GM23338 (cell line): ENCODE measurements at regions not wholly inside any gene's neighbourhood (a gene's known extent, or its start where the extent isn't known, plus 50 kb on each side); places are given as distances from the start of the nearest gene placed in this dataset.

Source experiments
- ATAC-seq: fragments of 200-7000 bp; cut with Tn5 transposase; 3 replicates; pipeline ENCODE4 v1.9.1; 2020
- DNase-seq: peaks from one replicate; pipeline ENCODE4 v3.0.0-alpha.2; 2015; ENCODE audit warnings: low spot score
- H2AFZ ChIP-seq: fragments of 200-600 bp; sonication (generic); 2 replicates; pipeline ENCODE4 v1.8.0; 2016; ENCODE audit warnings: antibody characterized with exemption, mild to moderate bottlenecking, moderate library complexity
- H3F3A ChIP-seq: fragments of 200-600 bp; sonication (generic); replicated peaks from 2 replicates; pipeline ENCODE4 v1.8.0; 2017; ENCODE audit warnings: antibody characterized with exemption, mixed run types, low read depth
- H3K27ac ChIP-seq: fragments of 200-600 bp; sonication (generic); 2 replicates; pipeline ENCODE4 v1.6.1; 2016; ENCODE audit warnings: low read depth
- H3K27me3 ChIP-seq: fragments of 200-600 bp; sonication (generic); 2 replicates; pipeline ENCODE4 v1.8.0; 2016; ENCODE audit warnings: mild to moderate bottlenecking, mixed run types, moderate library complexity; ENCODE audit not compliant: insufficient read depth
- H3K36me3 ChIP-seq: fragments of 200-600 bp; sonication (generic); 2 replicates; pipeline ENCODE4 v1.8.0; 2016; ENCODE audit warnings: mild to moderate bottlenecking; ENCODE audit not compliant: insufficient read depth
- H3K4me1 ChIP-seq: fragments of 200-600 bp; sonication (generic); 2 replicates; pipeline ENCODE4 v1.8.0; 2016; ENCODE audit warnings: mild to moderate bottlenecking, moderate library complexity; ENCODE audit not compliant: insufficient read depth
- H3K4me2 ChIP-seq: fragments of 200-600 bp; sonication (generic); 2 replicates; pipeline ENCODE4 v1.7.1; 2017; ENCODE audit warnings: mixed run types
- H3K4me3 ChIP-seq: fragments of 200-600 bp; sonication (generic); 2 replicates; pipeline ENCODE4 v1.6.1; 2016; ENCODE audit warnings: mixed run types
- H3K79me2 ChIP-seq: fragments of 200-600 bp; sonication (generic); replicated peaks from 2 replicates; pipeline ENCODE4 v1.8.0; 2017; ENCODE audit warnings: mild to moderate bottlenecking; ENCODE audit not compliant: insufficient read depth
- H3K9me2 ChIP-seq: fragments of 200-600 bp; sonication (generic); 2 replicates; pipeline ENCODE4 v1.8.0; 2017; ENCODE audit not compliant: insufficient read depth
- H4K20me1 ChIP-seq: fragments of 200-600 bp; sonication (generic); replicated peaks from 2 replicates; pipeline ENCODE4 v1.8.0; 2017; ENCODE audit warnings: mild to moderate bottlenecking; ENCODE audit not compliant: insufficient read depth
- H3K27ac Mint-ChIP-seq: 2 replicates; pipeline ENCODE4 v1.8.0; 2020; ENCODE audit warnings: inconsistent platforms, mild to moderate bottlenecking, moderate library complexity, mixed read lengths
- H3K27me3 Mint-ChIP-seq: 3 replicates; pipeline ENCODE4 v1.8.0; 2022; ENCODE audit warnings: low read depth, mild to moderate bottlenecking, moderate library complexity, mixed read lengths, inconsistent platforms; ENCODE audit not compliant: insufficient read depth, poor library complexity
- H3K36me3 Mint-ChIP-seq: 3 replicates; pipeline ENCODE4 v1.8.0; 2021; ENCODE audit warnings: low read depth, mild to moderate bottlenecking, inconsistent platforms, moderate library complexity, mixed read lengths
- H3K4me1 Mint-ChIP-seq: 3 replicates; pipeline ENCODE4 v1.8.0; 2020; ENCODE audit warnings: mild to moderate bottlenecking, inconsistent platforms, mixed read lengths
- H3K4me3 Mint-ChIP-seq: 3 replicates; pipeline ENCODE4 v1.8.0; 2021; ENCODE audit warnings: moderate library complexity, mild to moderate bottlenecking, inconsistent platforms, mixed read lengths
- H3K9me3 Mint-ChIP-seq: 3 replicates; pipeline ENCODE4 v1.8.0; 2020; ENCODE audit warnings: moderate library complexity, mild to moderate bottlenecking, inconsistent platforms, mixed read lengths
- CTCF ChIP-seq, 2 experiments: fragments of 200-600 bp in 1 of 2; sonication (generic) in 1 of 2; conservative IDR thresholded peaks; 2 replicates each; pipeline versions ENCODE4 v1.5.1 to v1.6.1; 2016 to 2017; ENCODE audit warnings: antibody characterized with exemption in 2 of 2, low read depth in 2 of 2, mild to moderate bottlenecking in 2 of 2, moderate library complexity in 1 of 2
- EZH2 ChIP-seq: fragments of 200-600 bp; sonication (generic); IDR thresholded peaks from one replicate; pipeline ENCODE4 v1.8.0; 2017; ENCODE audit warnings: antibody characterized with exemption, mild to moderate bottlenecking, low read depth; ENCODE audit not compliant: unreplicated experiment
- EZH2phosphoT487 ChIP-seq: fragments of 200-600 bp; sonication (generic); IDR thresholded peaks from one replicate; pipeline ENCODE4 v1.8.1; 2018; ENCODE audit warnings: antibody characterized with exemption; ENCODE audit not compliant: unreplicated experiment
- JUNB ChIP-seq: IDR thresholded peaks from one replicate; pipeline ENCODE4 v1.6.1; 2016; ENCODE audit warnings: antibody characterized with exemption; ENCODE audit not compliant: unreplicated experiment
- NANOG ChIP-seq: IDR thresholded peaks from 2 replicates; pipeline ENCODE4 v1.6.1; 2016; ENCODE audit warnings: antibody characterized with exemption, borderline replicate concordance
- POLR2AphosphoS5 ChIP-seq: IDR thresholded peaks from 2 replicates; pipeline ENCODE4 v1.6.1; 2016; ENCODE audit warnings: antibody characterized with exemption, low read depth
- REST ChIP-seq: IDR thresholded peaks from one replicate; pipeline ENCODE4 v1.6.1; 2018; ENCODE audit warnings: antibody characterized with exemption; ENCODE audit not compliant: unreplicated experiment
- ZNF114 ChIP-seq: fragments of 250-450 bp; sonication (Bioruptor Pico); IDR thresholded peaks from 2 replicates; pipeline ENCODE4 v1.5.0; 2020; ENCODE audit warnings: mild to moderate bottlenecking, moderate library complexity
- ZNF331 ChIP-seq: fragments of 250-450 bp; sonication (Bioruptor Pico); IDR thresholded peaks from 2 replicates; pipeline ENCODE4 v1.5.0; 2020; ENCODE audit warnings: low read depth, mild to moderate bottlenecking, moderate library complexity
- ZNF462 ChIP-seq: fragments of 250-450 bp; sonication (Bioruptor Pico); IDR thresholded peaks from 2 replicates; pipeline ENCODE4 v1.5.0; 2020; ENCODE audit warnings: mild to moderate bottlenecking, moderate library complexity

GRCh38 chr11:29485641-29486040 is 531.2 kb downstream of the KCNA4 start (continued):
- TF ChIP-seq ZNF462, result no peak
- no peak for TF ChIP-seq ZNF114 (CRISPR knock-in tag)
- no peak for TF ChIP-seq NANOG
- no peak for TF ChIP-seq EZH2phosphoT487
- no peak for TF ChIP-seq REST
- TF ChIP-seq ZNF331 (CRISPR knock-in tag), result no peak

GRCh38 chr11:29484548-29484947 is 532.3 kb downstream of the KCNA4 start:
- no peaks in the 10 kb centered on the region for H3K36me3 ChIP-seq
- ATAC-seq (no peak), DNase-seq (no peak)
- H3K4me1 Mint-ChIP-seq, result no peaks in the 10 kb centered on the region
- H3K9me2 ChIP-seq, result no peaks in the 10 kb centered on the region
- no peak overlapping the region for H3K4me2 ChIP-seq
- no peaks in the 10 kb centered on the region for H4K20me1 ChIP-seq
- no peaks in the 10 kb centered on the region for H3K79me2 ChIP-seq
- H3K27me3 ChIP-seq, result no peaks in the 10 kb centered on the region
- no peak overlapping the region for H3K27ac Mint-ChIP-seq
- H3K27me3 Mint-ChIP-seq, result no peaks in the 10 kb centered on the region
- H3K9me3 Mint-ChIP-seq, result no peaks in the 10 kb centered on the region
- no peak overlapping the region for H3K27ac ChIP-seq
- H3K4me1 ChIP-seq, result no peaks in the 10 kb centered on the region
- no peaks in the 10 kb centered on the region for H3K36me3 Mint-ChIP-seq
- no peak overlapping the region for H3K4me3 Mint-ChIP-seq
- H2AFZ ChIP-seq, result no peak overlapping the region
- H3K4me3 ChIP-seq, result no peak overlapping the region
- H3F3A ChIP-seq, result no peaks in the 10 kb centered on the region
- TF ChIP-seq POLR2AphosphoS5 (no peak), JUNB (no peak), NANOG (no peak), CTCF (conservative IDR thresholded peaks at IDR 0.05; ENCODE audit: low read depth in 2 of 2) (no peak), ZNF331 (CRISPR knock-in tag) (no peak), ZNF114 (CRISPR knock-in tag) (no peak), EZH2phosphoT487 (no peak), REST (no peak), EZH2 (no peak)
